HEK293 (cell line): ENCODE measurements at regions not wholly inside any gene's neighbourhood (a gene's known extent, or its start where the extent isn't known, plus 50 kb on each side); places are given as distances from the start of the nearest gene placed in this dataset.

Source experiments
- CTCF ChIA-PET: fragments of 350-600 bp; formaldehyde crosslinking; extraction: SDS; loops from one replicate; lab custom pipeline; 2021; ENCODE audit warnings: antibody characterized with exemption; lab: Yijun Ruan, JAX
- POLR2A ChIA-PET: fragments of 300-600 bp; formaldehyde crosslinking; extraction: SDS; loops from one replicate; lab custom pipeline; 2020; ENCODE audit warnings: antibody characterized with exemption, inconsistent platforms; lab: Yijun Ruan, JAX
- H3K27ac ChIP-seq: fragments of 200-500 bp; sonication (Bioruptor generic); 2 replicates; pipeline ENCODE4 v1.5.1; 2014; ENCODE audit warnings: low read depth, low read length, control low read depth, inconsistent platforms; ENCODE audit errors: extremely low read depth
- H3K36me3 ChIP-seq, 2 experiments: fragments of 200-500 bp in 1 of 2; sonication (Bioruptor generic) in 1 of 2; 1 replicate in 1 of 2; 2 replicates in 1 of 2; pipeline ENCODE4 v1.5.1; 2014 to 2017; ENCODE audit warnings: inconsistent platforms in 2 of 2, low read length in 2 of 2; ENCODE audit not compliant: control insufficient read depth in 2 of 2, insufficient read depth in 1 of 2
- H3K4me1 ChIP-seq: fragments of 200-500 bp; sonication (Bioruptor generic); 2 replicates; pipeline ENCODE4 v1.5.1; 2014; ENCODE audit warnings: mild to moderate bottlenecking, low read length, inconsistent platforms; ENCODE audit not compliant: control insufficient read depth, insufficient read depth
- H3K4me3 ChIP-seq: 2 replicates; pipeline ENCODE4 v1.5.1; 2011; ENCODE audit warnings: low read depth, mild to moderate bottlenecking, control low read depth, low read length, moderate library complexity
- H3K9me3 ChIP-seq: fragments of 200-500 bp; sonication (Bioruptor generic); 2 replicates; pipeline ENCODE4 v1.5.1; 2014; ENCODE audit warnings: low read depth, low read length, inconsistent platforms; ENCODE audit not compliant: control insufficient read depth, insufficient read depth
- KLF17 ChIP-seq: fragments of 450-650 bp; formaldehyde crosslinking; IDR thresholded peaks from 2 replicates; pipeline ENCODE4 v1.5.1; 2016; ENCODE audit warnings: missing biosample characterization, missing genetic modification characterization
- KLF9 ChIP-seq: fragments of 450-650 bp; formaldehyde crosslinking; IDR thresholded peaks from 2 replicates; pipeline ENCODE4 v1.5.1; 2016; ENCODE audit warnings: missing biosample characterization, missing genetic modification characterization, low read depth
- PRDM10 ChIP-seq: fragments of 450-650 bp; formaldehyde crosslinking; IDR thresholded peaks from 2 replicates; pipeline ENCODE4 v1.5.1; 2016; ENCODE audit warnings: missing biosample characterization, missing genetic modification characterization
- SALL2 ChIP-seq: fragments of 450-650 bp; formaldehyde crosslinking; IDR thresholded peaks from 2 replicates; pipeline ENCODE4 v1.5.0; 2017; ENCODE audit warnings: missing biosample characterization, mild to moderate bottlenecking, missing genetic modification characterization, borderline replicate concordance
- SETDB1 ChIP-seq: IDR thresholded peaks from one replicate; pipeline ENCODE4 v1.6.1; 2017; ENCODE audit warnings: mild to moderate bottlenecking, low read length, moderate library complexity, mixed read lengths; ENCODE audit not compliant: insufficient read length
- SP3 ChIP-seq: fragments of 450-650 bp; formaldehyde crosslinking; IDR thresholded peaks from 2 replicates; pipeline ENCODE4 v1.5.1; 2016; ENCODE audit warnings: missing biosample characterization, missing genetic modification characterization
- YY1 ChIP-seq: fragments of 450-650 bp; formaldehyde crosslinking; IDR thresholded peaks from 2 replicates; pipeline ENCODE4 v1.5.1; 2018; ENCODE audit warnings: missing biosample characterization, missing genetic modification characterization
- ZBTB17 ChIP-seq: fragments of 450-650 bp; formaldehyde crosslinking; IDR thresholded peaks from 2 replicates; pipeline ENCODE4 v1.5.1; 2016; ENCODE audit warnings: missing biosample characterization, missing genetic modification characterization
- ZBTB7A ChIP-seq: fragments of 450-650 bp; formaldehyde crosslinking; IDR thresholded peaks from 2 replicates; pipeline ENCODE4 v1.5.1; 2016; ENCODE audit warnings: low read depth, missing biosample characterization, missing genetic modification characterization
- ZNF211 ChIP-seq: fragments of 450-650 bp; formaldehyde crosslinking; IDR thresholded peaks from 2 replicates; pipeline ENCODE4 v1.5.1; 2016; ENCODE audit warnings: low read depth, missing biosample characterization, missing genetic modification characterization
- ZNF239 ChIP-seq: fragments of 450-650 bp; formaldehyde crosslinking; IDR thresholded peaks from 2 replicates; pipeline ENCODE4 v1.5.1; 2016; ENCODE audit warnings: missing biosample characterization, missing genetic modification characterization
- ZNF266 ChIP-seq: fragments of 450-650 bp; formaldehyde crosslinking; IDR thresholded peaks from 2 replicates; pipeline ENCODE4 v1.5.1; 2016; ENCODE audit warnings: missing biosample characterization, missing genetic modification characterization, low read depth
- ZNF335 ChIP-seq: fragments of 450-650 bp; formaldehyde crosslinking; conservative IDR thresholded peaks from 2 replicates; pipeline ENCODE4 v1.5.1; 2016; ENCODE audit warnings: missing biosample characterization, missing genetic modification characterization
- ZNF341 ChIP-seq: fragments of 450-650 bp; formaldehyde crosslinking; IDR thresholded peaks from 2 replicates; pipeline ENCODE4; 2016; ENCODE audit warnings: low read depth, missing biosample characterization, missing genetic modification characterization
- ZNF423 ChIP-seq: fragments of 450-650 bp; formaldehyde crosslinking; IDR thresholded peaks from 2 replicates; pipeline ENCODE4 v1.5.1; 2016; ENCODE audit warnings: missing biosample characterization, missing genetic modification characterization
- ZNF433 ChIP-seq: fragments of 450-650 bp; formaldehyde crosslinking; IDR thresholded peaks from 2 replicates; pipeline ENCODE4 v1.5.1; 2016; ENCODE audit warnings: missing biosample characterization, missing genetic modification characterization, low read depth
- ZNF530 ChIP-seq: fragments of 450-650 bp; formaldehyde crosslinking; IDR thresholded peaks from 2 replicates; pipeline ENCODE4 v1.5.1; 2016; ENCODE audit warnings: low read depth, missing biosample characterization, missing genetic modification characterization
- ZNF544 ChIP-seq: fragments of 450-650 bp; formaldehyde crosslinking; IDR thresholded peaks from 2 replicates; pipeline ENCODE4 v1.5.0; 2017; ENCODE audit warnings: missing biosample characterization, missing genetic modification characterization
- ZNF677 ChIP-seq: fragments of 450-650 bp; IDR thresholded peaks from 2 replicates; pipeline ENCODE4 v1.5.0; 2018; ENCODE audit warnings: missing biosample characterization, mild to moderate bottlenecking, missing genetic modification characterization, moderate library complexity
- ZNF701 ChIP-seq: fragments of 450-650 bp; formaldehyde crosslinking; IDR thresholded peaks from 2 replicates; pipeline ENCODE4 v1.5.1; 2016; ENCODE audit warnings: missing biosample characterization, missing genetic modification characterization
- ZNF785 ChIP-seq: fragments of 450-650 bp; formaldehyde crosslinking; IDR thresholded peaks from 2 replicates; pipeline ENCODE4 v1.5.1; 2016; ENCODE audit warnings: missing biosample characterization, missing genetic modification characterization
- ZNF792 ChIP-seq: fragments of 450-650 bp; formaldehyde crosslinking; IDR thresholded peaks from 2 replicates; pipeline ENCODE4 v1.5.1; 2016; ENCODE audit warnings: missing biosample characterization, missing genetic modification characterization
- ZSCAN16 ChIP-seq: fragments of 450-650 bp; formaldehyde crosslinking; IDR thresholded peaks from 2 replicates; pipeline ENCODE4 v1.5.1; 2016; ENCODE audit warnings: missing biosample characterization, missing genetic modification characterization
- ZSCAN18 ChIP-seq: fragments of 450-650 bp; formaldehyde crosslinking; IDR thresholded peaks from 2 replicates; pipeline ENCODE4 v1.5.1; 2016; ENCODE audit warnings: missing biosample characterization, missing genetic modification characterization
- ZSCAN5A ChIP-seq: fragments of 450-650 bp; formaldehyde crosslinking; IDR thresholded peaks from 2 replicates; pipeline ENCODE4 v1.5.1; 2016; ENCODE audit warnings: missing biosample characterization, missing genetic modification characterization
- TF ChIP-seq, protein P1 (sequence below): fragments of 450-650 bp; formaldehyde crosslinking; IDR thresholded peaks from 2 replicates; pipeline ENCODE4 v1.5.1; 2017; ENCODE audit warnings: missing biosample characterization, missing genetic modification characterization

DNA sequence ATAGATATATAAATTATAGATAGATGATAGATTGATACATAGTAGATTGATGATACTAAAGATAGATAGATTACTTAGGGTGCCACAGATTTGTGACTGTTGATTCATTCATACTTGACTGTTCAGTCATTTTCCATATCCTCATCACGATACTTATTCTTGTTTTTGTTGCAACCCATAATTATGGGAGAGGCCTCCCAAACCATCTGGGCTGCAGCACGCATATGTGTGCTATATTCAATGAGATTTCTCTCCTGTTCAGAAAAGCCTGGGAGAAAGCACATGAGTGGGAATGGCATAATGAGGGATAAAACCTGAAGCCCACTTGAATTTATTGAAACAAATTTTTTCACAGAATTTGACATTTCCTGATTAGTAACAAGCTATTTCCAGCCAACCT, 346.4 kb upstream of the PRKX start:
- H3K4me3 ChIP-seq = no peak overlapping the region
- ChIA-PET POLR2A (no interaction called here), CTCF (no interaction called here)
- TF ChIP-seq ZNF544 (tag by site-specific recombination) (no peak), ZBTB17 (no peak), ZSCAN18 (tag by site-specific recombination) (no peak), ZSCAN16 (tag by site-specific recombination) (no peak), ZNF211 (tag by site-specific recombination) (no peak), PRDM10 (no peak), ZSCAN5A (no peak), ZNF530 (tag by site-specific recombination) (no peak)
- no peaks in the 10 kb centered on the region for H3K36me3 ChIP-seq
- H3K27ac ChIP-seq = no peak overlapping the region
- no peaks in the 10 kb centered on the region for H3K9me3 ChIP-seq
- H3K4me1 ChIP-seq = no peaks in the 10 kb centered on the region

- H3K4me1 ChIP-seq = no peaks in the 10 kb centered on the region
- ChIA-PET POLR2A (no interaction called here), CTCF (no interaction called here)
- no peaks in the 10 kb centered on the region for H3K9me3 ChIP-seq
- TF ChIP-seq ZNF701 (no peak), ZNF239 (tag by site-specific recombination) (no peak), ZNF433 (tag by site-specific recombination) (no peak), ZNF785 (tag by site-specific recombination) (no peak), ZNF211 (tag by site-specific recombination) (no peak), SP3 (tag by site-specific recombination) (no peak), KLF17 (tag by site-specific recombination) (no peak), SETDB1 (no peak), SALL2 (tag by site-specific recombination) (no peak), YY1 (no peak), ZNF677 (tag by site-specific recombination) (no peak), ZNF341 (no peak), ZNF335 (no peak), ZNF266 (tag by site-specific recombination) (no peak), ZNF792 (tag by site-specific recombination) (no peak), KLF9 (tag by site-specific recombination) (no peak), ZBTB7A (tag by site-specific recombination) (no peak), ZNF423 (tag by site-specific recombination) (no peak)
- TF ChIP-seq, protein P1, sequence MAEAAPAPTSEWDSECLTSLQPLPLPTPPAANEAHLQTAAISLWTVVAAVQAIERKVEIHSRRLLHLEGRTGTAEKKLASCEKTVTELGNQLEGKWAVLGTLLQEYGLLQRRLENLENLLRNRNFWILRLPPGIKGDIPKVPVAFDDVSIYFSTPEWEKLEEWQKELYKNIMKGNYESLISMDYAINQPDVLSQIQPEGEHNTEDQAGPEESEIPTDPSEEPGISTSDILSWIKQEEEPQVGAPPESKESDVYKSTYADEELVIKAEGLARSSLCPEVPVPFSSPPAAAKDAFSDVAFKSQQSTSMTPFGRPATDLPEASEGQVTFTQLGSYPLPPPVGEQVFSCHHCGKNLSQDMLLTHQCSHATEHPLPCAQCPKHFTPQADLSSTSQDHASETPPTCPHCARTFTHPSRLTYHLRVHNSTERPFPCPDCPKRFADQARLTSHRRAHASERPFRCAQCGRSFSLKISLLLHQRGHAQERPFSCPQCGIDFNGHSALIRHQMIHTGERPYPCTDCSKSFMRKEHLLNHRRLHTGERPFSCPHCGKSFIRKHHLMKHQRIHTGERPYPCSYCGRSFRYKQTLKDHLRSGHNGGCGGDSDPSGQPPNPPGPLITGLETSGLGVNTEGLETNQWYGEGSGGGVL (tag by site-specific recombination) = no peak
- no peak overlapping the region for H3K27ac ChIP-seq
- no peaks in the 10 kb centered on the region for H3K36me3 ChIP-seq
- no peak overlapping the region for H3K4me3 ChIP-seq
Measured at GRCh38 chrX:4043951-4044350, 330.5 kb upstream of the PRKX start.
